A549 (cell line): ENCODE measurements at regions not wholly inside any gene's neighbourhood (a gene's known extent, or its start where the extent isn't known, plus 50 kb on each side); places are given as distances from the start of the nearest gene placed in this dataset.
A peak's percentile ranks its signal among the peaks of the same experiment; 100 is the strongest.

Experiments used
- ATAC-seq, 2 experiments: fragments of 200-7000 bp in 1 of 2; fragments of >200 bp in 1 of 2; cut with Nextera tagmentation in 1 of 2; cut with Tn5 transposase in 1 of 2; 3 replicates each; pipeline versions ENCODE4 v1.8.0 to v1.9.1; 2018 to 2020; ENCODE audit warnings: mild to moderate bottlenecking in 1 of 2, moderate library complexity in 1 of 2
- CTCF ChIA-PET: fragments of 300-600 bp; sonication (Branson Sonifier 250); formaldehyde crosslinking; extraction: SDS; loops from one replicate; lab custom pipeline; 2021; ENCODE audit warnings: antibody characterized with exemption, inconsistent platforms; lab: Yijun Ruan, JAX
- POLR2A ChIA-PET: fragments of 350-600 bp; formaldehyde crosslinking; extraction: SDS; loops from one replicate; lab custom pipeline; 2021; ENCODE audit warnings: antibody characterized with exemption, inconsistent platforms; lab: Yijun Ruan, JAX
- DNase-seq, 2 experiments: peaks; one replicate each; pipeline versions ENCODE4 v3.0.0 to v3.0.0-alpha.2; 2011 to 2016; ENCODE audit warnings: low read depth in 1 of 2, low spot score in 1 of 2
- FAIRE-seq: peaks from 2 replicates; lab custom pipeline; 2011; peaks lifted over from hg19 to GRCh38; lab: Jason Lieb, UNC
- H3K27ac ChIP-seq, 2 experiments: fragments of >200 bp; sonication (Bioruptor Twin); formaldehyde crosslinking; 3 replicates each; pipeline ENCODE4 v1.5.1; 2016 to 2017
- H3K4me1 ChIP-seq: fragments of >200 bp; sonication (Bioruptor Twin); formaldehyde crosslinking; 3 replicates; pipeline ENCODE4 v1.6.1; 2016
- H3K4me2 ChIP-seq: fragments of >200 bp; sonication (Bioruptor Twin); formaldehyde crosslinking; 3 replicates; pipeline ENCODE4 v1.6.1; 2016
- H3K4me3 ChIP-seq: fragments of >200 bp; sonication (Bioruptor Twin); formaldehyde crosslinking; 3 replicates; pipeline ENCODE4 v1.5.1; 2016
- H3K9me3 ChIP-seq: fragments of >200 bp; sonication (Bioruptor Twin); formaldehyde crosslinking; 3 replicates; pipeline ENCODE4 v1.6.1; 2016
- FOSL2 ChIP-seq, 2 experiments: fragments of 450-650 bp in 1 of 2; fragments of >200 bp in 1 of 2; sonication (Bioruptor Twin) in 1 of 2; formaldehyde crosslinking; IDR thresholded peaks; 2 replicates each; pipeline versions ENCODE4 v1.5.0 to v1.6.1; 2016 to 2020; ENCODE audit warnings: mild to moderate bottlenecking in 1 of 2, moderate library complexity in 1 of 2
- HDAC2 ChIP-seq: fragments of 200-600 bp; sonication (generic); IDR thresholded peaks from 2 replicates; pipeline ENCODE4 v1.6.1; 2016
- HOXB13 ChIP-seq: fragments of 250-450 bp; sonication (Bioruptor Pico); IDR thresholded peaks from 2 replicates; pipeline ENCODE4 v1.5.0; 2020; ENCODE audit warnings: low read depth, mild to moderate bottlenecking, moderate library complexity
- JUN ChIP-seq, 2 experiments: fragments of >200 bp; sonication (Bioruptor Twin); formaldehyde crosslinking; IDR thresholded peaks; 2 replicates in 1 of 2; 3 replicates in 1 of 2; pipeline ENCODE4 v1.6.1; 2016 to 2017
- JUNB ChIP-seq: fragments of >200 bp; sonication (Bioruptor Twin); formaldehyde crosslinking; IDR thresholded peaks from 2 replicates; pipeline ENCODE4 v1.6.1; 2016
- KDM5A ChIP-seq: fragments of 200-600 bp; sonication (generic); IDR thresholded peaks from 2 replicates; pipeline ENCODE4 v1.6.1; 2016; ENCODE audit warnings: antibody characterized with exemption, mild to moderate bottlenecking
- MYC ChIP-seq: IDR thresholded peaks from 2 replicates; pipeline ENCODE4 v1.6.1; 2012; ENCODE audit warnings: mild to moderate bottlenecking, inconsistent platforms, low read length, improper control_type of control experiment, borderline replicate concordance
- NFE2L2 ChIP-seq: fragments of 150-350 bp; conservative IDR thresholded peaks from 2 replicates; pipeline ENCODE4 v1.6.1; 2014; ENCODE audit warnings: low read length
- NPAS2 ChIP-seq: fragments of 250-450 bp; sonication (Bioruptor Pico); IDR thresholded peaks from 2 replicates; pipeline ENCODE4 v1.8.0; 2022; ENCODE audit warnings: mild to moderate bottlenecking, moderate library complexity, borderline replicate concordance
- RAD21 ChIP-seq, 2 experiments: fragments of >200 bp in 1 of 2; sonication (Bioruptor Twin) in 1 of 2; formaldehyde crosslinking in 1 of 2; IDR thresholded peaks in 1 of 2; conservative IDR thresholded peaks in 1 of 2; 2 replicates in 1 of 2; 3 replicates in 1 of 2; pipeline ENCODE4 v1.6.1; 2012 to 2018; ENCODE audit warnings: inconsistent platforms in 1 of 2
- RARB ChIP-seq: fragments of 250-450 bp; sonication (Bioruptor Pico); IDR thresholded peaks from 2 replicates; pipeline ENCODE4 v1.8.0; 2021; ENCODE audit warnings: mild to moderate bottlenecking, moderate library complexity
- SREBF2 ChIP-seq: fragments of 450-650 bp; IDR thresholded peaks from 2 replicates; pipeline ENCODE4 v1.6.1; 2014; ENCODE audit warnings: mild to moderate bottlenecking, moderate library complexity
- ZFP36 ChIP-seq: fragments of 450-650 bp; IDR thresholded peaks from 2 replicates; pipeline ENCODE4 v1.6.1; 2014; ENCODE audit warnings: borderline replicate concordance; ENCODE audit not compliant: partially characterized antibody
- WGBS: methylation state at CpG from one replicate; pipeline ENCODE4 v1.1.6; 2017; ENCODE audit errors: missing lambda C conversion rate; 5-methylcytosine and 5-hydroxymethylcytosine counted together
- TF ChIP-seq, protein P1 (sequence below): fragments of 250-450 bp; sonication (Bioruptor Pico); IDR thresholded peaks from 2 replicates; pipeline ENCODE4 v1.5.0; 2021; ENCODE audit warnings: mild to moderate bottlenecking, moderate library complexity, borderline replicate concordance
- TF ChIP-seq, protein P2 (sequence below): fragments of >200 bp; sonication (Bioruptor Twin); formaldehyde crosslinking; IDR thresholded peaks from 3 replicates; pipeline ENCODE4 v1.5.1; 2016
- TF ChIP-seq, protein P3 (sequence below): fragments of 450-650 bp; IDR thresholded peaks from 2 replicates; pipeline ENCODE4 v1.6.1; 2014; ENCODE audit warnings: antibody characterized with exemption
- TF ChIP-seq, protein P4 (sequence below): fragments of 150-350 bp; IDR thresholded peaks from 2 replicates; pipeline ENCODE4 v1.6.1; 2014; ENCODE audit warnings: low read depth, mild to moderate bottlenecking, low read length
- TF ChIP-seq, protein P5 (sequence below): fragments of 250-450 bp; sonication (Bioruptor Pico); IDR thresholded peaks from 2 replicates; pipeline ENCODE4 v1.5.0; 2020; ENCODE audit warnings: low read depth, mild to moderate bottlenecking, moderate library complexity

DNA sequence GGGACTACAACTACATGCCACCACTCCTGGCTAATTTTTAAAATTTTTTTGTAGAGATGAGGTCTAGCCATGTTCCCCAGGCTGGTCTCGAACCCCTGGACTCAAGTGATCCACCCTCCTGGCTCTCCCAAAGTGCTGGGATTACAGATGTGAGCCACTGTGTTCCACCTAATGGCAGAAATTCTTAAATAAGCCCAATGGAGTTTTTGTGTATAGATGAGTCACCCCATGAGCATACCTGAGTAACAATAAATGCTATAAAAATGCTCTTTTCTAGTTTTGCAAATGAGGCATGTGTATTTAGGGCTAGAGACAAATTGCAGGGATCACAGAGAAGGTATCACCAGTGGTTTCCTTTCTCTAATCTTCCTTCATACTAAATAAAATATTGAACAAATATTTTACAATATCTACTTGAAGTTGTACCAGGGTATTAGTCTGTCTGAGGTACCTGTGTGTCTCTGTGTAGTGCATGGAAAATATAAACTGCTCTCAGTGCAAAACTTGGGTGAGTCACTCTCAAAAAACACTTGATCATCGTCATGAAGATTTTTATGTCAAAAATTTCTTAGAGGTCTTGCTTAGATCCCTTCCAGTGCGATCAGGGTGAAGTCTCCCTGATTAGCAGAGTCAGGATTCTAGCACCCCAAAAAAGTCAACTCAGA lies 337.1 kb upstream of the MMADHC start:
- H3K4me2 ChIP-seq: peak overlapping the region; percentile 69
- TF ChIP-seq FOSL2 (IDR thresholded peaks at IDR 0.05): no peak
- TF ChIP-seq FOSL2 (CRISPR knock-in tag; IDR thresholded peaks at IDR 0.05): peak; percentile 54
- TF ChIP-seq JUN (IDR thresholded peaks at IDR 0.05): no peak
- no peak for TF ChIP-seq HOXB13 (CRISPR knock-in tag)
- TF ChIP-seq KDM5A: no peak
- no peak for TF ChIP-seq SREBF2
- POLR2A ChIA-PET: no interaction called here
- ATAC-seq (peak in 1 of 2 experiments; percentile 53; a peak in 3 of 6 replicates), DNase-seq (peak in 1 of 2 experiments; percentile 10), FAIRE-seq (no peak)
- peak overlapping the region; percentile 60 to 81 for H3K27ac ChIP-seq
- no peak overlapping the region for H3K4me3 ChIP-seq
- CTCF ChIA-PET: interaction anchor here (1.0 kb wide), 1 partner anchor 14 kb away, joined by 3 read pairs; no protein-coding TSS in a partner anchor
- peaks cover 26% of the 10 kb centered on the region for H3K4me1 ChIP-seq
- WGBS: 45% methylated on average over 3 of the region's 3 CpGs
- peaks cover 13% of the 10 kb centered on the region; the same call in 1 of the 3 replicates for H3K9me3 ChIP-seq

DNA sequence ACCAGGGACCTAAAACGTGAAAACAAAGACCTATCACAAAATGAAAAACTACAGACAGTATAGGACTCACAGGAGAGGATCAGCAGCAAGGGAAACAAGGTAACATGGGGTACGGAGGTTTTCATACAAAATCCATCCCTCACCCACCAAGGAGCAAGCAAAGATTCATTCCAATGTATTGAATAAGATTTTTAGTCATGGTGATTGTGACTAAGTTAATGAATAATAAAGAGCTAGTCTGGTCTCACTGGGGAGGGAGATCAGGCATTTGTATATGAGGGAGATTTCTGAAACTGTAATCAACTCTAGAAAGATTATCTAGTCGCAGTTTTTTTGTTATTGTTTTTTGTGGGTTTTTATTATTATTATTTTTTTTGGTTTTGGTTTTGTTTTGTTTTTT lies 336.5 kb upstream of the MMADHC start:
- ATAC-seq: peak; percentile 50 to 80; a peak in 4 of 6 replicates
- DNase-seq: peak; percentile 10 to 21
- POLR2A ChIA-PET: no interaction called here
- peaks cover 26% of the 10 kb centered on the region for H3K4me1 ChIP-seq
- WGBS: 5% methylated on average over 3 of the region's 3 CpGs
- no peak for TF ChIP-seq FOSL2 (IDR thresholded peaks at IDR 0.05)
- TF ChIP-seq FOSL2 (CRISPR knock-in tag; IDR thresholded peaks at IDR 0.05): peak; percentile 18; the same call in 1 of the 2 replicates
- no peak for TF ChIP-seq RAD21 (conservative IDR thresholded peaks at IDR 0.05 in 1 of 2, IDR thresholded peaks at IDR 0.05 in 1 of 2)
- TF ChIP-seq JUNB: no peak
- CTCF ChIA-PET: interaction anchor here (0.6 to 1.0 kb wide), 2 partner anchors 14 to 15 kb away, joined by 3 read pairs; no protein-coding TSS in a partner anchor
- H3K9me3 ChIP-seq: peaks cover 14% of the 10 kb centered on the region; the same call in 1 of the 3 replicates
- no peak overlapping the region for H3K4me3 ChIP-seq
- peak overlapping the region; percentile 60 to 81 for H3K27ac ChIP-seq
- peak overlapping the region; percentile 69 for H3K4me2 ChIP-seq
- no peak for FAIRE-seq

DNA sequence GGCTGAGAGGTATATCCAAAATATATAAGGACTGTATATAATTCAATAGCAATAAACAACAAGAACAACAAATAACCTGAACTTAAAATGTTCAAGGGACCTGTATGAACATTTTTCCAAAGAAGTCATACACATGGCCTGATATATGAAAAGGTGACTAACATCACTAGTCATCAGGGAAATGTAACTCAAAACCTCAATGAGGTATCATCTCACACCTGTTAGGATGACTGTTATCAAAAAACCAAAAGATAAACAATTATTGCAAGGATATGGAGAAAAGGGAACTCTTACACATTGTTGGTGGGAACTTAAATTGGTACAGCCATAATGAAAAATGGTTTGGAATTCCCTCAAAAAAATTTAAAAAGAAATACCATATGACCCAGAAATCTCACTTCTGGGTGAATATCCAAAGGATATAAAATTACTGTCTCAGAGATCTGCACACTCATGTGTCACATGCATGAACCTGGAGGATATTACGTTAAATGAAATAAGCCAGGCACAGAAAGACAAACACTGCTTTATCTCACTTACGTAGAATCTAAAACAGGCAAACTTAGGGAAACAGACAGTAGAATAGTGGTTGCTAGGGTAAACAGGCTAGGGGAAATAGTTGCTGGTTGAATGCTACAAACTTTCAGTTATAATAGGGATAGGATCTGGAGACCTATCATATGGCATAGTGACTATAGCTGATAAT lies 334.5 kb upstream of the MMADHC start:
- FAIRE-seq (no peak), DNase-seq (no peak)
- H3K9me3 ChIP-seq: peaks cover 14% of the 10 kb centered on the region; the same call in 1 of the 3 replicates
- H3K4me2 ChIP-seq: no peak overlapping the region
- 92% methylated on average over 2 of the region's 2 CpGs for WGBS
- no peak overlapping the region for H3K4me3 ChIP-seq
- H3K4me1 ChIP-seq: peaks cover 26% of the 10 kb centered on the region
- H3K27ac ChIP-seq: no peak overlapping the region
- CTCF ChIA-PET: no interaction called here
- TF ChIP-seq MYC (no peak), NPAS2 (CRISPR knock-in tag) (no peak), HDAC2 (no peak), JUNB (no peak), RARB (no peak), NFE2L2 (no peak), ZFP36 (no peak)
- TF ChIP-seq, protein P1, sequence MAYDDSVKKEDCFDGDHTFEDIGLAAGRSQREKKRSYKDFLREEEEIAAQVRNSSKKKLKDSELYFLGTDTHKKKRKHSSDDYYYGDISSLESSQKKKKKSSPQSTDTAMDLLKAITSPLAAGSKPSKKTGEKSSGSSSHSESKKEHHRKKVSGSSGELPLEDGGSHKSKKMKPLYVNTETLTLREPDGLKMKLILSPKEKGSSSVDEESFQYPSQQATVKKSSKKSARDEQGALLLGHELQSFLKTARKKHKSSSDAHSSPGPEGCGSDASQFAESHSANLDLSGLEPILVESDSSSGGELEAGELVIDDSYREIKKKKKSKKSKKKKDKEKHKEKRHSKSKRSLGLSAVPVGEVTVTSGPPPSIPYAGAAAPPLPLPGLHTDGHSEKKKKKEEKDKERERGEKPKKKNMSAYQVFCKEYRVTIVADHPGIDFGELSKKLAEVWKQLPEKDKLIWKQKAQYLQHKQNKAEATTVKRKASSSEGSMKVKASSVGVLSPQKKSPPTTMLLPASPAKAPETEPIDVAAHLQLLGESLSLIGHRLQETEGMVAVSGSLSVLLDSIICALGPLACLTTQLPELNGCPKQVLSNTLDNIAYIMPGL: no peak
- TF ChIP-seq, protein P2, sequence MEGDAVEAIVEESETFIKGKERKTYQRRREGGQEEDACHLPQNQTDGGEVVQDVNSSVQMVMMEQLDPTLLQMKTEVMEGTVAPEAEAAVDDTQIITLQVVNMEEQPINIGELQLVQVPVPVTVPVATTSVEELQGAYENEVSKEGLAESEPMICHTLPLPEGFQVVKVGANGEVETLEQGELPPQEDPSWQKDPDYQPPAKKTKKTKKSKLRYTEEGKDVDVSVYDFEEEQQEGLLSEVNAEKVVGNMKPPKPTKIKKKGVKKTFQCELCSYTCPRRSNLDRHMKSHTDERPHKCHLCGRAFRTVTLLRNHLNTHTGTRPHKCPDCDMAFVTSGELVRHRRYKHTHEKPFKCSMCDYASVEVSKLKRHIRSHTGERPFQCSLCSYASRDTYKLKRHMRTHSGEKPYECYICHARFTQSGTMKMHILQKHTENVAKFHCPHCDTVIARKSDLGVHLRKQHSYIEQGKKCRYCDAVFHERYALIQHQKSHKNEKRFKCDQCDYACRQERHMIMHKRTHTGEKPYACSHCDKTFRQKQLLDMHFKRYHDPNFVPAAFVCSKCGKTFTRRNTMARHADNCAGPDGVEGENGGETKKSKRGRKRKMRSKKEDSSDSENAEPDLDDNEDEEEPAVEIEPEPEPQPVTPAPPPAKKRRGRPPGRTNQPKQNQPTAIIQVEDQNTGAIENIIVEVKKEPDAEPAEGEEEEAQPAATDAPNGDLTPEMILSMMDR: no peak
- TF ChIP-seq, protein P3, sequence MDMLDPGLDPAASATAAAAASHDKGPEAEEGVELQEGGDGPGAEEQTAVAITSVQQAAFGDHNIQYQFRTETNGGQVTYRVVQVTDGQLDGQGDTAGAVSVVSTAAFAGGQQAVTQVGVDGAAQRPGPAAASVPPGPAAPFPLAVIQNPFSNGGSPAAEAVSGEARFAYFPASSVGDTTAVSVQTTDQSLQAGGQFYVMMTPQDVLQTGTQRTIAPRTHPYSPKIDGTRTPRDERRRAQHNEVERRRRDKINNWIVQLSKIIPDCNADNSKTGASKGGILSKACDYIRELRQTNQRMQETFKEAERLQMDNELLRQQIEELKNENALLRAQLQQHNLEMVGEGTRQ: no peak
- TF ChIP-seq, protein P4, sequence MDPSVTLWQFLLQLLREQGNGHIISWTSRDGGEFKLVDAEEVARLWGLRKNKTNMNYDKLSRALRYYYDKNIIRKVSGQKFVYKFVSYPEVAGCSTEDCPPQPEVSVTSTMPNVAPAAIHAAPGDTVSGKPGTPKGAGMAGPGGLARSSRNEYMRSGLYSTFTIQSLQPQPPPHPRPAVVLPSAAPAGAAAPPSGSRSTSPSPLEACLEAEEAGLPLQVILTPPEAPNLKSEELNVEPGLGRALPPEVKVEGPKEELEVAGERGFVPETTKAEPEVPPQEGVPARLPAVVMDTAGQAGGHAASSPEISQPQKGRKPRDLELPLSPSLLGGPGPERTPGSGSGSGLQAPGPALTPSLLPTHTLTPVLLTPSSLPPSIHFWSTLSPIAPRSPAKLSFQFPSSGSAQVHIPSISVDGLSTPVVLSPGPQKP: no peak
- TF ChIP-seq, protein P5, sequence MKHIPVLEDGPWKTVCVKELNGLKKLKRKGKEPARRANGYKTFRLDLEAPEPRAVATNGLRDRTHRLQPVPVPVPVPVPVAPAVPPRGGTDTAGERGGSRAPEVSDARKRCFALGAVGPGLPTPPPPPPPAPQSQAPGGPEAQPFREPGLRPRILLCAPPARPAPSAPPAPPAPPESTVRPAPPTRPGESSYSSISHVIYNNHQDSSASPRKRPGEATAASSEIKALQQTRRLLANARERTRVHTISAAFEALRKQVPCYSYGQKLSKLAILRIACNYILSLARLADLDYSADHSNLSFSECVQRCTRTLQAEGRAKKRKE: no peak
- TF ChIP-seq, all 56 proteins: peak for 0
- ATAC-seq: no peak
- POLR2A ChIA-PET: no interaction called here
